GM10266 (cell line): ENCODE measurements at regions not wholly inside any gene's neighbourhood (a gene's known extent, or its start where the extent isn't known, plus 50 kb on each side); places are given as distances from the start of the nearest gene placed in this dataset.

Experiments
- DNase-seq: peaks from one replicate; pipeline ENCODE4 v3.0.0; 2012; ENCODE audit errors: extremely low spot score
- TF ChIP-seq, protein P1 (sequence below): IDR thresholded peaks from 2 replicates; pipeline ENCODE4 v1.5.1; 2012; ENCODE audit warnings: mild to moderate bottlenecking, low read depth; ENCODE audit not compliant: control insufficient read depth, insufficient read depth; ENCODE audit errors: missing control alignments

DNA sequence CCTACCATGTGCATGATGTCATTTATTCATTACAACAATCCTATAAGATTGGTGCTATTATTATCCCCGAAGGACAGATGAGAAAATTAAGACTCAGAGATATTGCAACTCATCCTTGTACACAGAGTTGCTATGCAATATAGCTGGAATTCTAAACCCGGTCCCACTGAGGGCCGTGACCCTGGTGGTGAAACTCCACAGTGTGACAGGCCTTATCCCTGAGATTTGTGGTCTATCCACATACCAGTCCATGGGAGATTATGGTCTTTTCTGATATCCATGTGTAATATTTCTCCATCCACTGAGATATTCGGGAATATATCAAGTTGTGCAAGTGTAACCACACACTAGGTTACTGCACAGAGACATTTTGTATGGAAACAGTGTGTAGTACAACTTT is 305.2 kb downstream of the TXNL1 start:
- TF ChIP-seq, protein P1, sequence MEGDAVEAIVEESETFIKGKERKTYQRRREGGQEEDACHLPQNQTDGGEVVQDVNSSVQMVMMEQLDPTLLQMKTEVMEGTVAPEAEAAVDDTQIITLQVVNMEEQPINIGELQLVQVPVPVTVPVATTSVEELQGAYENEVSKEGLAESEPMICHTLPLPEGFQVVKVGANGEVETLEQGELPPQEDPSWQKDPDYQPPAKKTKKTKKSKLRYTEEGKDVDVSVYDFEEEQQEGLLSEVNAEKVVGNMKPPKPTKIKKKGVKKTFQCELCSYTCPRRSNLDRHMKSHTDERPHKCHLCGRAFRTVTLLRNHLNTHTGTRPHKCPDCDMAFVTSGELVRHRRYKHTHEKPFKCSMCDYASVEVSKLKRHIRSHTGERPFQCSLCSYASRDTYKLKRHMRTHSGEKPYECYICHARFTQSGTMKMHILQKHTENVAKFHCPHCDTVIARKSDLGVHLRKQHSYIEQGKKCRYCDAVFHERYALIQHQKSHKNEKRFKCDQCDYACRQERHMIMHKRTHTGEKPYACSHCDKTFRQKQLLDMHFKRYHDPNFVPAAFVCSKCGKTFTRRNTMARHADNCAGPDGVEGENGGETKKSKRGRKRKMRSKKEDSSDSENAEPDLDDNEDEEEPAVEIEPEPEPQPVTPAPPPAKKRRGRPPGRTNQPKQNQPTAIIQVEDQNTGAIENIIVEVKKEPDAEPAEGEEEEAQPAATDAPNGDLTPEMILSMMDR, result no peak
- no peak for DNase-seq

DNA sequence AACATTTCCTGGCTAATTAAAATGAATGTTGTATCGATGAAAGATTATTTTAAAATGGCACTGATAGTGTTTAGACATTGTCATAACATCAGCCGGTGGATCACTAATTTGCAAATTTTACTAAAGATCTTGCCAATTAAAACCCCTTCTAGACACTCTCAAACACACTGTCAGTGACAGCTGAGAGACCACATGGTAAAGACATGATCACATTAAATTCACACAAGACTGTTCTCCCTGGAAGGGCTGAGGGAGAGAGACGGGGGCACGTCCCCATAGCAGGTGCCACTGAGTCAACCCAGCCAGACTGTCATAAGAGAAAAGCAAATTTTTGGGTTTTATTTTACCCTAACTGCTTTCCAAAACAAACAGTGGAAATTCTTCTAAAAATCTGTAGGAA is 306.0 kb downstream of the TXNL1 start:
- no peak for DNase-seq
- TF ChIP-seq, protein P1, result no peak

DNA sequence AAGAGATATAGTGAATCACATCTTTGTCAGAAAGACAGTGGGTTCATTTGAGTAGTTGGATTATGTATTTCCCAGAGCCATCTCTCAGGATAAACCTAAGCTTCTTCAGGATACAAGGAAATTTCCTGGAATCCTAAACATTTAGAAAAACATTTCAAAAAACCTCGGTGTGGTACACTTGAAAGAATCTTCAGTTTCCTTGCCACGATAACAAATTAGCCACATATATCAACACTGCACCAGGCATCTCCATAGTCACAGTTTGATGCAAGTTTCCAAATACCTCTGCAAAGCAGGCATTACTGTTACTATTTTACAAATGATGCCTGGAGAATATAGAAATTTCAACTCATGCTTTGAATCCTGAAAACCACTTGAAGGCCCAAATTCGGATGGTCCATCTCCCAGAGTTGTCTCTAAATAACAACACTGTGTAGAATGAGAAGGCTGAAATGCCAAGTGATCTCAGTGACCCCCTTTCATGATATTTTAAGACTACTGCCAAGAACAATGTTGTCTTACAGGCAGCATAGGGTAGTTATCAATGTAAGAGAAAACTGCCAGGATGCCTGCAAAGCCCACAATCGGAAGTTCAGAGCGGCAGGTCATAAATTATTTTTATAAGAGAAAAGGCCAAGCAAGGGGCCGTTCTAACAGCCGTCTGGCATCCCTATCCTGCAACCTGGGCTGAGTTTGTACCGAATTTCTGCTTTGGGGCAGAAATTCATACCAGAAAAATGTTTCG is 307.9 kb downstream of the TXNL1 start:
- TF ChIP-seq, protein P1, result no peak
- DNase-seq, result no peak

DNA sequence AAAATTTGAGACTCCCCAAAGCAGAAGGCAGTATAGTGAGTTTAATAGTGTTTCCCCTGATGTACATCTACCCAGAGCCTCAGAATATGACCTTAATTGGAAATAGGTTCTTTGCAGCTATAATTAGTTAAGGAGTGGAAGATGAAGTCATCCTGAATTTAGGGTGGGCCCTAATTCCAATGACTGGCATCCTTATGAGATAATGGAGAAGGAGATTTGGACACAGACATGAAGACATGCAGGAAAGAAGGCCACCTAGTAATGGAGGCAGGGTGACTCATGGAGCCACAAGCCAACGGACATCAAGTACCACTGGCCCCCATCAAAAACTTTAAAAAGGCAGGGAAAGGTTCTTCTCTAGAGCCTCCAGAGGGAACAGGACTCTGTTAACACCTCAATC is 308.9 kb downstream of the TXNL1 start:
- DNase-seq, result no peak
- TF ChIP-seq, protein P1, result no peak

DNA sequence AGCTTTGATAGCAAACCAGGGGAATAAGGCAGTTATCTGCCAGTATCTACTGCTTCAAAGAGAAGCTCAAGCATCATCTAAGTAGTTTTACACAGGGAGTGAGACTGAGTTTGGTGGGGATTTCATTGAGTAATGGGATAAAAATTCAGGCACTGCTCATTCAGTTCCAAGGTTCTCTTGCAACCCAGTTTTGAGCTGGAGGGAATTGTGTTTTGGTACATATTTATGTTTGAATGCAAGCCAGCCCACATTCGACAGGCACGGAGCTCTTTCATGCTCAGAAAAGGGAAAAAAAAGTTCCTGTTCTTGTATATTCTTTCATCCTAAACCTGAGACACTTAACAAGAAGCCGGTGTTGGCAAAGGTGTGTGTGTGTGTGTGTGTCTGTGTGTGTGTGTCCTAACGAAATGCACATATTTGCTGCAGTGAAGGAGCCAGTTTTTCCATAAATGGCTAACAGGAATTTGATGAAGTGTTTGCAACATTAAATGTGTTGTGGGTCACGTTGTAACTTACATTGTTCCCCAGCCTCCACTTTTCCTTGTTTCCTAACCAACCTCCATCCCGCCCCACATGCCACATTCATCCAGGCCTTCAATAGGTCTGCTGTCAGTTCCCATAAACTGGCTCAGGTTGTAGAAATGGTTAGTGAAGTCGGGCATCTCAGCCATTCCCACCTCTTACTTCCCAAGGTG is 311.1 kb downstream of the TXNL1 start:
- TF ChIP-seq, protein P1, result no peak
- DNase-seq, result no peak

DNA sequence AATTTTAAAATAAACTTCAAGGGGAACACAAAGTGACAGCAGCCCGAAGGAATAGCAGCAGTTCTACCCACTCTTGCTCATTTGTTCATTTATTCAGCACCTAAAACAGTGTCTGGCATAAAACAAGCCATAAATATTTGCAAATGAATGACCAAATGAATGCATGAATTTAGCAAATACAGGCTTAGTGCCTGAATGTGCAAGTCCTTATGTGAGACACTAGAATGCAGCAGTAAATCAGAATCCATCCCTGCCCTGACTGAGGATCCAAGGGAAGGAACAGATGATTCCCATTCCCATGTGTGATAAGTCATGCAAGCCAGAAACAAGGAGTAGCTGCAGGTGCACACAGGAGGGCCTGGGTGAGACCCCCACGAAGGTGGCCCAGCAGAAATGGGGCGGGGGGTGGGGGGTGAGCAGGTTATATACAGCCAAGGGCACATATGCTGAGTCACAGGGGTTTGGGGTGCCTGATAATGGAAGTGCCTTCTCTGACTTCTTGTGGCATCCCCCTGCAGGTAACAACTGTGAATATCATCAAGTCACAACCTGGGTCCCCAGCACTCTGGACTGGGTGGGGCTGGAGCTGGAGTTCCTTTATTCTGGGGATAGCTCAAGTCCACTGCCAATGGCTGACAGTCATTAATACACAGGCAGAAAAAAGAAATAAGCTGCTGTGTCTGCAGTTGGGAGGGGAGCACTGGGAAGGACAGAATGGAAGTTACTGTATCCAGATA is 311.9 kb downstream of the TXNL1 start:
- no peak for DNase-seq
- TF ChIP-seq, protein P1, result no peak
